H9 (cell line): ENCODE measurements at regions not wholly inside any gene's neighbourhood (a gene's known extent, or its start where the extent isn't known, plus 50 kb on each side); places are given as distances from the start of the nearest gene placed in this dataset.

Experiments
- DNase-seq: peaks from one replicate; pipeline ENCODE4 v3.0.0-alpha.2; 2017
- H2AFZ ChIP-seq: one replicate; pipeline ENCODE4 v1.6.1; 2013; ENCODE audit warnings: mild to moderate bottlenecking, low read length, control low read depth, moderate library complexity
- H2AK5ac ChIP-seq: 2 replicates; pipeline ENCODE4 v1.6.1; 2013; ENCODE audit warnings: low read length, control low read depth, mixed read lengths; ENCODE audit not compliant: insufficient read length
- H2BK120ac ChIP-seq: one replicate; pipeline ENCODE4 v1.6.1; 2013; ENCODE audit warnings: low read depth, mild to moderate bottlenecking, low read length, control low read depth, inconsistent platforms; ENCODE audit not compliant: poor library complexity, severe bottlenecking
- H2BK12ac ChIP-seq: 2 replicates; pipeline ENCODE4 v1.6.1; 2013; ENCODE audit warnings: low read length, control low read depth, mixed read lengths, low read depth; ENCODE audit not compliant: insufficient read length
- H2BK15ac ChIP-seq: 2 replicates; pipeline ENCODE4 v1.6.1; 2013; ENCODE audit warnings: low read depth, low read length, control low read depth
- H2BK20ac ChIP-seq: one replicate; pipeline ENCODE4 v1.6.1; 2013; ENCODE audit warnings: low read depth, mild to moderate bottlenecking, low read length, control low read depth, inconsistent platforms; ENCODE audit not compliant: poor library complexity, severe bottlenecking
- H2BK5ac ChIP-seq: 2 replicates; pipeline ENCODE4 v1.6.1; 2013; ENCODE audit warnings: low read length, control low read depth, mixed read lengths; ENCODE audit not compliant: insufficient read length
- H3K14ac ChIP-seq: 2 replicates; pipeline ENCODE4 v1.6.1; 2013; ENCODE audit warnings: low read length, control low read depth; ENCODE audit not compliant: insufficient read depth
- H3K18ac ChIP-seq: 2 replicates; pipeline ENCODE4 v1.6.1; 2013; ENCODE audit warnings: low read depth, mild to moderate bottlenecking, mixed read lengths, low read length, control low read depth; ENCODE audit not compliant: insufficient read length
- H3K23ac ChIP-seq: 2 replicates; pipeline ENCODE4 v1.6.1; 2013; ENCODE audit warnings: low read length, control low read depth, mixed read lengths, low read depth; ENCODE audit not compliant: insufficient read length
- H3K23me2 ChIP-seq: 2 replicates; pipeline ENCODE4 v1.6.1; 2013; ENCODE audit warnings: low read depth, mild to moderate bottlenecking, mixed read lengths, low read length, control low read depth; ENCODE audit not compliant: insufficient read length, poor library complexity, severe bottlenecking
- H3K27ac ChIP-seq: 2 replicates; pipeline ENCODE4 v1.5.1; 2013; ENCODE audit warnings: low read length, control low read depth, mixed read lengths, low read depth; ENCODE audit not compliant: insufficient read length
- H3K27me3 ChIP-seq: 2 replicates; pipeline ENCODE4 v1.6.1; 2013; ENCODE audit warnings: low read length, control low read depth, inconsistent platforms; ENCODE audit not compliant: insufficient read depth
- H3K4ac ChIP-seq: 2 replicates; pipeline ENCODE4 v1.6.1; 2013; ENCODE audit warnings: low read depth, mild to moderate bottlenecking, control low read depth, inconsistent platforms, low read length, moderate library complexity
- H3K4me1 ChIP-seq: 2 replicates; pipeline ENCODE4 v1.6.1; 2013; ENCODE audit warnings: low read length, control low read depth, inconsistent platforms; ENCODE audit not compliant: insufficient read depth
- H3K4me2 ChIP-seq: 2 replicates; pipeline ENCODE4 v1.6.1; 2013; ENCODE audit warnings: low read length, control low read depth, mixed read lengths; ENCODE audit not compliant: insufficient read length, insufficient read depth
- H3K56ac ChIP-seq: 2 replicates; pipeline ENCODE4 v1.6.1; 2013; ENCODE audit warnings: low read depth, mild to moderate bottlenecking, mixed read lengths, low read length, control low read depth; ENCODE audit not compliant: insufficient read length
- H3K79me1 ChIP-seq: 2 replicates; pipeline ENCODE4 v1.6.1; 2013; ENCODE audit warnings: low read depth, mild to moderate bottlenecking, moderate library complexity, low read length, control low read depth, inconsistent platforms; ENCODE audit not compliant: insufficient read depth, poor library complexity, severe bottlenecking
- H3K79me2 ChIP-seq: 2 replicates; pipeline ENCODE4 v1.6.1; 2013; ENCODE audit warnings: low read length, control low read depth, inconsistent platforms; ENCODE audit not compliant: insufficient read depth
- H3K9ac ChIP-seq: 2 replicates; pipeline ENCODE4 v1.6.1; 2013; ENCODE audit warnings: low read length, control low read depth, mixed read lengths; ENCODE audit not compliant: insufficient read length; ENCODE audit errors: extremely low read depth
- H3K9me3 ChIP-seq: one replicate; pipeline ENCODE4 v1.6.1; 2013; ENCODE audit warnings: low read depth, low read length, inconsistent platforms; ENCODE audit not compliant: control insufficient read depth
- H3T11ph ChIP-seq: one replicate; pipeline ENCODE4 v1.6.1; 2013; ENCODE audit warnings: mild to moderate bottlenecking, low read length, control low read depth, inconsistent platforms
- H4K20me1 ChIP-seq: one replicate; pipeline ENCODE4 v1.6.1; 2013; ENCODE audit not compliant: control insufficient read depth, insufficient read length, insufficient read depth
- H4K5ac ChIP-seq: 2 replicates; pipeline ENCODE4 v1.6.1; 2013; ENCODE audit warnings: low read depth, mild to moderate bottlenecking, mixed read lengths, low read length, control low read depth; ENCODE audit not compliant: insufficient read length
- H4K8ac ChIP-seq: replicated peaks from 2 replicates; pipeline ENCODE4 v1.6.1; 2013; ENCODE audit warnings: low read length, control low read depth, mixed read lengths, low read depth; ENCODE audit not compliant: insufficient read length
- H4K91ac ChIP-seq: 2 replicates; pipeline ENCODE4 v1.6.1; 2013; ENCODE audit warnings: low read depth, mild to moderate bottlenecking, moderate library complexity, mixed read lengths, low read length, control low read depth; ENCODE audit not compliant: insufficient read length
- H3K27ac Mint-ChIP-seq, 3 experiments: 2 replicates in 2 of 3; 3 replicates in 1 of 3; pipeline ENCODE4 v1.8.0; 2020 to 2021; ENCODE audit warnings: mixed read lengths in 3 of 3, mild to moderate bottlenecking in 1 of 3, moderate library complexity in 1 of 3
- H3K27me3 Mint-ChIP-seq: 2 replicates; pipeline ENCODE4 v1.8.0; 2021; ENCODE audit warnings: low read depth, mild to moderate bottlenecking, moderate library complexity, mixed read lengths
- H3K36me3 Mint-ChIP-seq, 3 experiments: 2 replicates in 2 of 3; 3 replicates in 1 of 3; pipeline ENCODE4 v1.8.0; 2020 to 2021; ENCODE audit warnings: low read depth in 3 of 3, mixed read lengths in 3 of 3; ENCODE audit not compliant: insufficient read depth in 1 of 3
- H3K4me1 Mint-ChIP-seq, 2 experiments: 2 replicates each; pipeline ENCODE4 v1.8.0; 2020; ENCODE audit warnings: mixed read lengths in 2 of 2
- H3K4me3 Mint-ChIP-seq, 2 experiments: 2 replicates in 1 of 2; 3 replicates in 1 of 2; pipeline ENCODE4 v1.8.0; 2020 to 2021; ENCODE audit warnings: mild to moderate bottlenecking in 2 of 2, mixed read lengths in 2 of 2, moderate library complexity in 1 of 2
- H3K9me3 Mint-ChIP-seq, 2 experiments: 2 replicates in 1 of 2; 3 replicates in 1 of 2; pipeline ENCODE4 v1.8.0; 2020; ENCODE audit warnings: mild to moderate bottlenecking in 2 of 2, mixed read lengths in 2 of 2, moderate library complexity in 1 of 2
- CTCF ChIP-seq: fragments of 200-600 bp; sonication (generic); conservative IDR thresholded peaks from 3 replicates; pipeline ENCODE4 v1.8.0; 2021; ENCODE audit warnings: antibody characterized with exemption, mild to moderate bottlenecking
- WGBS: extraction: QIAGEN DNeasy Blood & Tissue Kit; methylation state at CpG from one replicate; pipeline ENCODE4 v1.1.7; 2013; ENCODE audit warnings: missing lambda C conversion rate, low lambda C conversion rate, mixed read lengths; ENCODE audit not compliant: insufficient read length; ENCODE audit errors: extremely low coverage; 5-methylcytosine and 5-hydroxymethylcytosine counted together

- no peak overlapping the region for H3K9ac ChIP-seq
- H3K23me2 ChIP-seq = no peaks in the 10 kb centered on the region
- H3K36me3 Mint-ChIP-seq = peaks cover 13 to 35% (median 15%) of the 10 kb centered on the region in 3 experiments
- no peaks in the 10 kb centered on the region for H3K79me1 ChIP-seq
- no peak overlapping the region for H3T11ph ChIP-seq
- H3K4me3 Mint-ChIP-seq = no peak overlapping the region
- H3K27me3 ChIP-seq = no peaks in the 10 kb centered on the region
- no peaks in the 10 kb centered on the region for H3K27me3 Mint-ChIP-seq
- H2AK5ac ChIP-seq = no peak overlapping the region
- no peak overlapping the region for H3K18ac ChIP-seq
- no peak for DNase-seq
- H2BK15ac ChIP-seq = no peak overlapping the region
- H4K91ac ChIP-seq = no peak overlapping the region
- no peak overlapping the region for H3K56ac ChIP-seq
- H3K27ac Mint-ChIP-seq = peak overlapping the region in 2 of 3 experiments; percentile 21 to 67; a peak in 3 of 7 replicates
- no peak overlapping the region for H2BK5ac ChIP-seq
- no peaks in the 10 kb centered on the region for H3K9me3 ChIP-seq
- H3K27ac ChIP-seq = no peak overlapping the region
- H3K4me1 ChIP-seq = no peaks in the 10 kb centered on the region
- peaks cover 14 to 15% of the 10 kb centered on the region in 2 experiments for H3K9me3 Mint-ChIP-seq
- no peaks in the 10 kb centered on the region for H4K20me1 ChIP-seq
- no peak overlapping the region for H4K5ac ChIP-seq
- WGBS = no CpG with 5 or more reads among the region's 4 CpGs
- no peak overlapping the region for H3K14ac ChIP-seq
- no peak overlapping the region for H2BK120ac ChIP-seq
- peaks cover 30 to 33% of the 10 kb centered on the region in 2 experiments for H3K4me1 Mint-ChIP-seq
- H3K4ac ChIP-seq = no peak overlapping the region
- TF ChIP-seq CTCF = no peak
- no peak overlapping the region for H4K8ac ChIP-seq
- no peak overlapping the region for H2BK20ac ChIP-seq
- no peak overlapping the region for H2AFZ ChIP-seq
- no peaks in the 10 kb centered on the region for H3K79me2 ChIP-seq
- no peak overlapping the region for H2BK12ac ChIP-seq
- no peak overlapping the region for H3K4me2 ChIP-seq
- no peak overlapping the region for H3K23ac ChIP-seq
Observed at GRCh38 chr13:54597540-54598088, 1569.0 kb downstream of the OLFM4 start.
